Gastrocnemius medialis (tissue), 4 donors: ENCODE measurements at regions not wholly inside any gene's neighbourhood (a gene's known extent, or its start where the extent isn't known, plus 50 kb on each side); places are given as distances from the start of the nearest gene placed in this dataset.

Source experiments
- ATAC-seq, 2 donors: fragments of 150-250 bp; one replicate each; pipeline ENCODE4 v1.9.1; 2016
- DNase-seq, 2 donors: peaks; one replicate each; pipeline ENCODE4 v3.0.0-alpha.2; 2019
- H3K27ac ChIP-seq, 4 donors: fragments of 200-600 bp; sonication (generic); 1 replicate in 1 of 4; 2 replicates in 3 of 4; pipeline ENCODE4 v1.5.1; 2016 to 2018; ENCODE audit warnings: mild to moderate bottlenecking in 2 of 4, moderate library complexity in 1 of 4
- H3K27me3 ChIP-seq, 3 donors: fragments of 200-600 bp; sonication (generic) in 2 of 3; 1 replicate in 1 of 3; 2 replicates in 2 of 3; pipeline versions ENCODE4 v1.5.1 to v1.6.0; 2016 to 2019; ENCODE audit warnings: mild to moderate bottlenecking in 1 of 3, moderate library complexity in 1 of 3
- H3K36me3 ChIP-seq, 2 donors: fragments of 200-600 bp; sonication (generic) in 1 of 2; one replicate each; pipeline ENCODE4 v1.5.1; 2017 to 2018
- H3K4me1 ChIP-seq, 2 donors: fragments of 200-600 bp; sonication (generic) in 1 of 2; one replicate each; pipeline ENCODE4 v1.5.1; 2016 to 2017; ENCODE audit warnings: mild to moderate bottlenecking in 2 of 2
- H3K4me3 ChIP-seq, 4 donors: fragments of 200-600 bp; sonication (generic) in 3 of 4; 1 replicate in 1 of 4; 2 replicates in 3 of 4; pipeline ENCODE4 v1.5.1; 2016 to 2019; ENCODE audit warnings: mild to moderate bottlenecking in 2 of 4
- H3K9me3 ChIP-seq, 3 donors: fragments of 200-600 bp; sonication (generic) in 2 of 3; 1 replicate in 1 of 3; 2 replicates in 2 of 3; pipeline ENCODE4 v1.5.1; 2016 to 2019
- CTCF ChIP-seq, 5 experiments: fragments of 450-650 bp in 3 of 5; fragments of 200-600 bp in 2 of 5; sonication (generic) in 2 of 5; IDR thresholded peaks in 4 of 5; conservative IDR thresholded peaks in 1 of 5; 1 replicate in 4 of 5; 2 replicates in 1 of 5; pipeline ENCODE4 v1.5.1; 2016 to 2019; ENCODE audit warnings: antibody characterized with exemption in 5 of 5, mild to moderate bottlenecking in 3 of 5, moderate library complexity in 3 of 5
- POLR2A ChIP-seq, 2 donors: fragments of 450-650 bp; IDR thresholded peaks; one replicate each; pipeline ENCODE4 v1.6.1; 2017; ENCODE audit warnings: antibody characterized with exemption in 2 of 2, mild to moderate bottlenecking in 2 of 2, moderate library complexity in 2 of 2
- in situ Hi-C, 4 donors: fragments of 200-750 bp; cut with MboI; loops; one replicate each; pipeline versions ENCODE4 v1.15.0 to v1.8.0; 2017; ENCODE audit warnings: low sequenced_read_pairs in 4 of 4
- intact Hi-C: fragments of 100-400 bp; cut with DNase I; formaldehyde crosslinking; loops from one replicate; pipeline ENCODE4 v1.15.1; 2023; ENCODE audit warnings: low total_unique reads

- TF ChIP-seq CTCF (IDR thresholded peaks at IDR 0.05 in 4 of 5, conservative IDR thresholded peaks at IDR 0.05 in 1 of 5) (no peak), POLR2A (IDR thresholded peaks at IDR 0.05) (no peak)
- H3K36me3 ChIP-seq: no peaks in the 10 kb centered on the region
- in situ Hi-C loops: no loop called here
- intact Hi-C loops: no loop called here
- H3K9me3 ChIP-seq: peaks cover 0 to 4% (median 0%) of the 10 kb centered on the region in 3 donors
- no peaks in the 10 kb centered on the region for H3K27me3 ChIP-seq
- H3K4me1 ChIP-seq: no peaks in the 10 kb centered on the region
- ATAC-seq: no peak
- H3K27ac ChIP-seq: no peak overlapping the region
- DNase-seq: no peak
- no peak overlapping the region for H3K4me3 ChIP-seq
Measured at GRCh38 chr10:10630782-10631181, 386.9 kb upstream of the CELF2 start.

- ATAC-seq: no peak
- Histone ChIP-seq H3K27ac (peak overlapping the region in 3 of 4 donors; percentile 51 to 77 (median 71)), H3K4me3 (no peak overlapping the region), H3K4me1 (peaks cover 0 to 23% of the 10 kb centered on the region in 2 donors), H3K36me3 (no peaks in the 10 kb centered on the region), H3K9me3 (no peaks in the 10 kb centered on the region), H3K27me3 (no peaks in the 10 kb centered on the region)
- TF ChIP-seq CTCF (IDR thresholded peaks at IDR 0.05 in 4 of 5, conservative IDR thresholded peaks at IDR 0.05 in 1 of 5) (no peak), POLR2A (IDR thresholded peaks at IDR 0.05) (no peak)
- in situ Hi-C loops (no loop called here), intact Hi-C loops (no loop called here)
- no peak for DNase-seq
Measured at GRCh38 chr10:10642189-10642588, 375.5 kb upstream of the CELF2 start.

- Histone ChIP-seq H3K4me3 (no peak overlapping the region), H3K36me3 (no peaks in the 10 kb centered on the region), H3K27me3 (no peaks in the 10 kb centered on the region), H3K27ac (peak overlapping the region; percentile 51 to 77 (median 70)), H3K9me3 (no peaks in the 10 kb centered on the region), H3K4me1 (peaks cover 0 to 23% of the 10 kb centered on the region in 2 donors)
- peak; percentile 41 to 63 for DNase-seq
- intact Hi-C loops: no loop called here
- ATAC-seq: peak; percentile 55 to 79
- TF ChIP-seq CTCF (IDR thresholded peaks at IDR 0.05 in 4 of 5, conservative IDR thresholded peaks at IDR 0.05 in 1 of 5) (no peak), POLR2A (IDR thresholded peaks at IDR 0.05) (no peak)
- in situ Hi-C loops: no loop called here
Measured at GRCh38 chr10:10642751-10643150, 374.9 kb upstream of the CELF2 start.

GRCh38 chr10:10644008-10644646 is 373.5 kb upstream of the CELF2 start:
- ATAC-seq: peak in 1 of 2 donors; percentile 63
- intact Hi-C loops (no loop called here), in situ Hi-C loops (no loop called here)
- Histone ChIP-seq H3K36me3 (no peaks in the 10 kb centered on the region), H3K27ac (peak overlapping the region; percentile 51 to 77 (median 70)), H3K27me3 (no peaks in the 10 kb centered on the region), H3K9me3 (no peaks in the 10 kb centered on the region), H3K4me3 (no peak overlapping the region), H3K4me1 (peaks cover 0 to 23% of the 10 kb centered on the region in 2 donors)
- DNase-seq: peak in 1 of 2 donors; percentile 24
- TF ChIP-seq CTCF (IDR thresholded peaks at IDR 0.05 in 4 of 5, conservative IDR thresholded peaks at IDR 0.05 in 1 of 5) (no peak), POLR2A (IDR thresholded peaks at IDR 0.05) (no peak)
